NCI-H2196 treated with DMSO at 0.1 percent for 48 hours (cell line): ENCODE measurements at regions not wholly inside any gene's neighbourhood (a gene's known extent, or its start where the extent isn't known, plus 50 kb on each side); places are given as distances from the start of the nearest gene placed in this dataset.

Source experiments
- DNase-seq: peaks from one replicate; lab custom pipeline; 2025; ENCODE audit not compliant: unreplicated experiment; lab: John Stamatoyannopoulos, UW

- DNase-seq = no peak
Measured at GRCh38 chr10:112006407-112006806, 177.2 kb downstream of the GPAM start.

DNA sequence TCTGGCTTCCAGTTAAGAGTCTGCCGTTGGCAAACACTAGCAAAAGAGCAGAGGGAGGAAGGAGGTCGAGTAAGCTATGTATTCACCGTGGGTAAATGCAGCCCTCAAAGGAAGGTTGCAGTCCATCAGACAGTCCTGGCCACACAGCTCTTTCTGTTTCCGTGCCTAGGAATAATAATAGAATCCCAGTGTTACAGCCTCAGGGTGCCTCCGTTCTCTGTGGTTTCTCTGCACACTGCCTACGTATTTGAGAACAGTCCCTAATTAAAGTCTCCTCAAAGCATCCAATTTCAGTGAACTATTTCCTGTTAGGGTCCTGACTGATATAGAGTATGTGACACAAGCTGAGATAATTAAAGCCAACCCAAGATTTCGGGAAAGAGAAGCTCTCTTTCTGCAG is 176.7 kb downstream of the GPAM start:
- no peak for DNase-seq

GRCh38 chr10:112022196-112022595 is 161.4 kb downstream of the GPAM start:
- DNase-seq = no peak

DNA sequence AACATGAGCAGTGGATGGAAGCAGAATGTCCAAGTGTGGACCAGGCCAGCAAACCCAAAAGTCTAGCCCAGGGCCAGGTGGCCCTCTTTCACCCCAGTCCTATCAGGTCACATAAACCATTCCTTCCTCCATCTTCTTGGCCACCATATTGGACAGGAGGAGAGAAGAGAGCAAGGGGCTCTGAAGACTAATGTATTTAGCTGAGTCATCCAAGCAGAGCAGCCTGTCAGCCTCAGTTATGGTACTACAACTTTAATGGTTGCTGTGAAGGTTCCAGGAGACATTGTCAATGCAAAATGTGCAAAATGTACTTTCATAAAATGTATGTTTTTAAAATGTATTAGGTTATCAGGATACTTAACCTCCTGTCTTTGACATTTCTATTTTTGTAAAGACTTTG is 159.5 kb downstream of the GPAM start:
- DNase-seq = no peak

GRCh38 chr10:112025228-112025627 is 158.3 kb downstream of the GPAM start:
- no peak for DNase-seq

DNA sequence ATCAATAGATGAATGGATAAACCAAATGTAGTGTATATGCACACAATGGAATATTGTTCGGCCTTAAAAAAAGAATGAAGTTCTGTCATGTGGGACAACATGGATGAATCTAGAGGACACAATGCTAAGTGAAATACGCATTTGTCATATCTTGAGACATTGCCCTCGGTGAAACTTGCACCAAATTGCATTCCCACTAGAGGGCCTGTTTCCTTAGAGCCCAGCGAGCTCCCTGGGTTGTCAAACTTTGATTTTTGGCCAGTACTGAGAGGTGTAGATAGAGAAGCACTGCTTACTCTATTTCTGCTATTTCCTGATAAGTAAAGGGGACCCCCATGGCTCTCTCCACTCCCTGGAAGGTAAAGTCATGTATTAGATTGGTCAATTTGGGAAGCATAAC is 157.1 kb downstream of the GPAM start:
- no peak for DNase-seq

- DNase-seq = no peak
Measured at GRCh38 chr10:112027731-112028280, 155.8 kb downstream of the GPAM start.

GRCh38 chr10:112030431-112030830 is 153.1 kb downstream of the GPAM start:
- no peak for DNase-seq

GRCh38 chr10:112039823-112040222 is 143.7 kb downstream of the GPAM start:
- no peak for DNase-seq

GRCh38 chr10:112040696-112041095 is 142.9 kb downstream of the GPAM start:
- DNase-seq = no peak

GRCh38 chr10:112045938-112046337 is 137.6 kb downstream of the GPAM start:
- DNase-seq = no peak

DNA sequence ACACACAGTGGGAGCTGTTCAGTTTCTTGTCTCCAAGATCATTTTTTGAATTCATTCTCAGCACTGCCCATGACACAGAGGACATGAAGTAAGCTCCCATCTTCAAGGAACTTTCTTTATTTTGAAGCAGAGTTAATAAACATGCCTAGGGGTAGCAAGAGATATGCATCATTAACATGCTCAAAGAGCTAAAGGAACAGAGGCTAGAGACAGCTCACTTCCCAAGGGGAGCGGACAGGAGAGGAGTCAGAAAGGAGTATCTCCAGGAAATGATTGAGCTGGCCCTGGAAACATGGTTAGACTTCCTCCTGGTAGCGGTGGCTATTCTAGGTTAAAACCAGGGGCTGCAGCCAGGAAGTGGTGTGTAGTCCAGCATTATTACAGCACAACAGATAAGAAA is 135.9 kb downstream of the GPAM start:
- no peak for DNase-seq

DNA sequence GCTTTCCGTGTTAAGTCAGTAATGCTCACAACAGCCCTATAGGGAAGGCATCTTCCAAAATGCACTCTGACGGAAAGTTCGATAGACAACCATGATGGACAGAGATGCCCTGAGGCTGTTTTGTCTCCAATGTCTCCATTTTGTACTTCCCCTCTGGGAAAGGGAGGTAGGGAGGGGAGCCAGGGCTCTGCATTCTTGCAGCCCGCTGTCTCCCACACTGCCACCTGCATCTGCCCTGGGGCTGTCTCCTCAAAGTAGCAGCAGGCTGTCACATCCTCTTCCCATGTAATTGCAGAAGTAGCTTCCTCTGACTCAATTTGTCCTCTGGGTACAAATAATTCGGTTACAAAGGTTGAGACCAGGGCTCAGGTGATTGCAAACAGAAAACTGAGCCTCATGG is 131.4 kb downstream of the GPAM start:
- no peak for DNase-seq

- DNase-seq = no peak
Measured at GRCh38 chr10:112053895-112054294, 129.7 kb downstream of the GPAM start.

DNA sequence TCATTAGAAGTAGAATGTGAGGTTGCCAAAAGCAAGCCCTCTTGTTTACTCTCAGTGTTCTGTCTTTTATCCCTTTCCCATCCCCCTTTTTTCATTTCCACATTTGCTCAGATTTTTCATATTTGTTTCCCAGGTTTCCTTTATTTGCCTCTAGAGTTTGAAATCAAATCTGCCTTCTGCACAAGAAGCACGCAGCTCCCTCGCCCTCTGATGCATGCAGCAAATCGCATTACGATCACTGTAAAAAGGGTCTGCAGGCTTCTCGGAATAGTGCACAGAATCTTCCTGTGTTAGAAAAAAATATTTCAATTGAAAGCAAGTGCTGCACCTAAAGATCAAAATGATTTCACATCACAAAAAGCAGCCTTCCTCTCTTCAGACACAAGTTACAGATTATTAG is 129.0 kb downstream of the GPAM start:
- no peak for DNase-seq

- no peak for DNase-seq
Measured at GRCh38 chr10:112057072-112057471, 126.5 kb downstream of the GPAM start.

GRCh38 chr10:112059220-112059619 is 124.3 kb downstream of the GPAM start:
- no peak for DNase-seq

DNA sequence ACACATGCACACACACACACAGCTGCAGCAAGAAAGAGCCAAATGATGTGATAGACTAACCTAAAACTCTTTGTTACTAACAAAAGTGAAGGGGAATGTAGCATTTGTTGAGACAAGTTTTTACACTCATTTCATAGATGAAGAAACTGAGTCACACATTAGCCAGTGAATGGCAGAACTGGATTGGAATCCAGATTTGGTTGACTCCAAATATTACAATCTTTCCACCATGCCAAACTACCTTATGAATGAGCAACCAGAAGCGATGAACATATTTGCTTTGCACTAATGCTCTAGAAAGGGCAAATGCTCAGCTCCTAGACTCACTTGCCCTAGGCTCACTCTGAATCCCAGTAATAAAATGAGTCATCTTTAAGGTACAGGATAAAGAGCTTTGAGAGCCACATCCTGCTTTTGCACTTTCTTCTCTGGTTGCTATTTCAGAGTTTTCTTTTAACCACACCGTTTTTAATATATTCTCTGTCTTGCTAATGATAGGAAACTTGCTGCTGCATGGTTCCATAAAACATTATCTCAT is 111.9 kb downstream of the GPAM start:
- no peak for DNase-seq

DNA sequence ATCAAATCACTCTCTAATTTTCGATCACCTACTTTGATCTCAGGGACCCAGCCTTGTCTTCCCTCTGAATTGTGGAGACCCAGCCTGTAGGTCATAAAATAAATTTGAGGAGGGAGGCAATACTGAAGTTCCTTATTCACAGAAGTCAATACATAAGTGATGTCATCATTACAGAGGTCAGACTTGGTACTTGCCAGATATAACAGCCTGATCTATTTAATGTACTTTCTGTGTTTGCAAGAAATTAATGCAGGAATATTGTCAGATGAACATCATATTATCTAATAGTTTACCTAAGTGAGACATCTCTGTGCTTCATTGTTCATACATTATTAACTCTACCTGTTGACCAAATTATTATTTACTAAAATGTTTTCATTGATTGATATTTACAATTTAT is 105.6 kb downstream of the GPAM start:
- DNase-seq = no peak

- no peak for DNase-seq
Measured at GRCh38 chr10:112080231-112080630, 103.3 kb downstream of the GPAM start.

DNA sequence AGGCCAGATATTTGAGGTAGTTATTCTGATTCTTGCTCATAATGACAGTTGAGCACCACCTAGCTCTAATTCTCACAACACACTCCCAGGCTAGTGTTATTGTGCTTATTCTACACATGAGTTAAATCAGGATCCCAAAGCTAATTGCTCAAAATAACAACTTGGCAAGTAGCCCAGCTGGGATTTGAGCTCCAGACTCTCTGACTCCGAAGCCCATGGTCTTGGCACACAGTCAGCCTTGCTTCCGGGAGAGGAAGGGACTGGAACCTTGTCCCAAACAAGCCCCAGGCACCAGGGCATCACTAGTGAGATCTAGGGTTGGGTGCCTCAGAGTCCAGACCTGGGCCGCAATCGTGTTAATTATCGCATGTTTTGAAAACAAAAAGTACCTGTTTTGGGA is 101.4 kb downstream of the GPAM start:
- DNase-seq = no peak

DNA sequence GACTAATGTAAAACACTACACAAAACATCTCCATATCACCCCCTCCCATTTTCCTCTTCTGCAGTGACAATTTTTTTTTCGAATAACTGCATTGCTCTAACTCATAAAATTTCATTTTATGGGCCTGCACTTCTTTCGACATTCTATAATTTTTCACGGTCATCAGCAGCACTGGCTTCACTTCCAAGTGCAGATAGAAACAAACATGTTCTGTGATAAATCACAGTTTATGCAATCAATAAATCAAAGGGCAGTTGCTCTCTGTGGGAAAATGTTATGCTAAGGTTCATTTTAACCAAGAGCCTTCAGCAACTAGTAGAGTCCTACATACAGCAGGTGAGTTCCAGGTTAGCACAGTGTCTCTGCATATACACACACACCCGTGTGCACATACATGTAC is 100.1 kb downstream of the GPAM start:
- no peak for DNase-seq

DNA sequence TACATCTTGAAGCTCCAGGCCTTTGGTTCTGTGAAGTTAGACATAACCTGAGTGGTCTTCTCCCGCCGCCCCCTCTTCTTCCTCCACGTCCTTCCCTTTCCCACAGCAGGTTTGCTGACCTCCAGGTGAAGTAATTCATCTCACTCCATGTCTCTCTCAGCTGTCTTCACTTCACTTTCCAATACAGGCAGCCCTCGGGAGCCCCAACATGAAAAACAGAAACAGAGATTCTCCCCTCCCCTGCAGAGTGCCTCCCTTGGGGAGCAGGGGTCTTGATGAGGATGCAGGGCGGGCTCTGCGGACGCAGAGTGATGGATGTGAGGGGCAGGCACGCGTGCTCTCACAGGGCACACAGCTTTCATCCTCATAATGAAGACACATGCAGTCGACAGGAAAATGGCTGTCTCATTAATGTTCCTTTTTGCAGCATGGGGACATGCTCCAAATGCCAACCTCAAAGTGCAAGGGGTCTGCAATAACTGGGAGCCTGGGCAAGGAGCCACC is 95.6 kb downstream of the GPAM start:
- no peak for DNase-seq
